Activated T-helper 2 cell treated with anti-CD3 and anti-CD28 coated beads, Interferon-gamma antibody, Interleukin-2, Interleukin-4, amounts not matched to agents 10 μg/mL and 5 μg/mL and 100 μg/mL, durations not matched to agents 14 hours and 24 hours and 36 hours (primary cell): ENCODE measurements at regions not wholly inside any gene's neighbourhood (a gene's known extent, or its start where the extent isn't known, plus 50 kb on each side); places are given as distances from the start of the nearest gene placed in this dataset.

Experiments used
- DNase-seq: peaks from one replicate; pipeline ENCODE4 v3.0.0; 2021; ENCODE audit warnings: low spot score
- H3K27ac Mint-ChIP-seq: one replicate; pipeline ENCODE4 v1.8.0; 2021; ENCODE audit warnings: mixed read lengths
- H3K27me3 Mint-ChIP-seq: one replicate; pipeline ENCODE4 v1.8.0; 2021; ENCODE audit warnings: low read depth, mixed read lengths
- H3K36me3 Mint-ChIP-seq: one replicate; pipeline ENCODE4 v1.8.0; 2021; ENCODE audit warnings: low read depth, mixed read lengths
- H3K4me1 Mint-ChIP-seq: one replicate; pipeline ENCODE4 v1.8.0; 2021; ENCODE audit warnings: low read depth, mixed read lengths
- H3K4me3 Mint-ChIP-seq: one replicate; pipeline ENCODE4 v1.8.0; 2021; ENCODE audit warnings: low read depth, mild to moderate bottlenecking, moderate library complexity, mixed read lengths
- H3K9me3 Mint-ChIP-seq: one replicate; pipeline ENCODE4 v1.8.0; 2021; ENCODE audit warnings: mixed read lengths
- intact Hi-C: fragments of 100-400 bp; cut with micrococcal nuclease; formaldehyde crosslinking; loops from one replicate; pipeline ENCODE4 v1.15.1; 2023

DNA sequence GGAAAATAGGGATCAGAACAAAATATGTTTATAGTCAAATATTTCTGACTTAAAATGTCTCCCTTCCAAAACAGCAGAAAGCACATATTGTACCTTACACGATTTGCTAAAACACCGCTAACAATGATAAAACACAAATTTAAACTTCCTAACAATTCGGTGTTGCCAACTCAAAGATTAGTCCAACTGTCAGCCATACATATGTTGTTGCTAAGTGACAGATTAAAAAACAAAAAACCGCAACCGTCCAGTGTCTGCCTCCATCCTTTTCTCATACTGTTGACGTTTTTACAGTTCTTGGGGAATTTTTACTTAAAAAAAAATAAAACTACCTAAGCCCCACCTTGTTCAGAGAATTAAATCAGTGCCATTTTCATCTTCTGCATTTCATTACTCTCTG lies 118.0 kb downstream of the RAB11FIP2 start:
- Mint-ChIP-seq H3K9me3 (no peaks in the 10 kb centered on the region), H3K27ac (no peak overlapping the region), H3K4me1 (no peaks in the 10 kb centered on the region), H3K36me3 (no peaks in the 10 kb centered on the region), H3K27me3 (no peaks in the 10 kb centered on the region), H3K4me3 (no peak overlapping the region)
- no peak for DNase-seq
- intact Hi-C loops = no loop called here

DNA sequence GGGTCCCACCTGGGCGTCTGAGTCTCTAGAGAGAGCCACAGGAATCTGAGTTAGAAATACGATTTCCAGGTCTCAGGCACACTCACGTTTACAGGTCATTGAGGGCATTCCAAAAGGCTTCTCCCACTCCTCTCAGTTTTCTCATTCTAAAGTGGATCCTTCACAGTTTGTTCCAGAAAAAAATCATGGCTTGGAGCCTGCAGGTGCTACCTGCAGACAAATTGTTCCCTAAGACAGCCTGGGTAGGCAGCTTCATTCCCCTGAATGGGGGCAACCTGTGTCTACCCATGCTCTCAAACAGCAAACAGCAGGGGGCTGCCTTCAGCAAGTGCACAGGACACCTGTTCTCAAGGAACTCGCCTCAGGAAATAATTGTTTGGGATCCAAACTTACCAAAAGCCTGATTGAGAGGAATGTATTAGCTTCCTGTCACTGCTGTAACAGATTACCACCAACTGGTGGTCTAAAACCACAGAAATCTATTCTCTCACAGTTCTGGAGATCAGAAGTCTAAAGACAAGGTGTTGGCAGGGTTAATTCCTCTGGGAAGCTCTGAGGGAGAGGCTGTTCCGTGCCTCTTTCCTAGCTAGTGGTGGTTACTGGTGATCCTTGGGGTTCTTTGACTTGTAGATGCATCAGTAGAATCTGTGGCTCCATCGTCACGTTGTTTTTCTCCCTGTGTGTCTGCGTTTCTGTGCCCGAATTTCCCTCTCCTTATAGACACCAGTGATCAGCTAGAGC lies 117.2 kb downstream of the RAB11FIP2 start:
- H3K9me3 Mint-ChIP-seq = no peaks in the 10 kb centered on the region

DNA sequence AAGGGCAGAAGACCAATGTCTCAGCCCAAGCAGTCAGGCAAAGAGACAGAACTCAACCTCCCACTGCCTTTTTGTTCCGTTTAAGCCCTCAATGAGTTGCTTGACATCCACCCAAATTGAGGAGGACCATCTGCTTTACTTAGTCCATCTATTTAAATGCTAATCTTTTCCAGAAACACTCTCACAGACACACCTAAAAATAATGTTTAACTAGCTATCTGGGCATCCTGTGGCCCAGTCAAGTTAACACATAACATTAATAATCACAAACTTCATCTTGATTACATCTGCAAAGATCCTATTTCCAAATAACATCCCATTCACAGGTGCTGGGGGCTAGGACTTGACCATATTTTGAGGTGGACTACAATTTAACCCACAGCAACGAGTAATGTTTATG lies 115.7 kb downstream of the RAB11FIP2 start:
- intact Hi-C loops = no loop called here
- DNase-seq = no peak
- Mint-ChIP-seq H3K27ac (no peak overlapping the region), H3K4me3 (no peak overlapping the region), H3K36me3 (no peaks in the 10 kb centered on the region), H3K4me1 (no peaks in the 10 kb centered on the region), H3K27me3 (no peaks in the 10 kb centered on the region), H3K9me3 (no peaks in the 10 kb centered on the region)

More for the DNA sequence above, 117.2 kb downstream of the RAB11FIP2 start:
- intact Hi-C loops = no loop called here
- H3K36me3 Mint-ChIP-seq = no peaks in the 10 kb centered on the region
- DNase-seq = no peak
- H3K27ac Mint-ChIP-seq = no peak overlapping the region
- no peak overlapping the region for H3K4me3 Mint-ChIP-seq
- H3K4me1 Mint-ChIP-seq = no peaks in the 10 kb centered on the region
- no peaks in the 10 kb centered on the region for H3K27me3 Mint-ChIP-seq

DNA sequence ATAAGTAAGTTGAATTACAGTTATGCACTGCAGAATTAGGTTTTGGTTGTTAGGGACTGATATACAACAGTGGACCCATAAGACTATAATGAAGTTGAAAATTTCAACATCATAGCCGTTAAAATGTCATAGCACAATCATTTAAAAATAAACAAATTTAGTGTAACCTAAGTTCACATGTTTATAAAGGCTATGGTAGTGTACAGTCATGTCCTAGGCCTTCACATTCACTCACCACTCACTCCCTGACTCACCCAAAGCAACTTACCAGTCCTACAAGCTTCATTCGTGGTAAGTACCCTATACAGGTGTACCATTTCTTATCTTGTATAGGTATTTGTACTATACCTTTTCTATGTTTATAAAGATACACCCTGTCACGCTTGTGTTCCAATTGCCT lies 113.7 kb downstream of the RAB11FIP2 start:
- DNase-seq = no peak
- no peaks in the 10 kb centered on the region for H3K27me3 Mint-ChIP-seq
- no peak overlapping the region for H3K27ac Mint-ChIP-seq
- H3K36me3 Mint-ChIP-seq = no peaks in the 10 kb centered on the region
- H3K9me3 Mint-ChIP-seq = no peaks in the 10 kb centered on the region
- no peak overlapping the region for H3K4me3 Mint-ChIP-seq
- H3K4me1 Mint-ChIP-seq = no peaks in the 10 kb centered on the region
- intact Hi-C loops = no loop called here

DNA sequence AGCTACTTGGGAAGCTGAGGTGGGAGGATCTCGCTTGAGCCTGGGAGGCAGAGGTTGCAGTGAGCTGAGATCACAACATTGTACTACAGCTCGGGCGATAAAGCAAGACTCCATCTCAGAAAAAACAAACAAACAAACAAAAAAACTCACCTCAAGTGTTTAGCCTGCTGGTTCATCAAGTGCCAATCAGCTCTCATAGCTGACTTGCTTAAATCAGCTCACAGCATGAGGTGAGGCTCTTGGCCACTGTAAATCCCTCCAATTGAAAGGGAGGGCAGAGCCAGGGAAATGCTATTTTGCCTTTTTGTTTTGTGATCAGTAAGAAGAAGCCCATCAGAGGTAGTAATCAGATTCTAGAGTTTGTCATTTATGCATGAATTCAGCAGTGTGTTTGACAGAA lies 112.3 kb downstream of the RAB11FIP2 start:
- Mint-ChIP-seq H3K4me3 (no peak overlapping the region), H3K36me3 (no peaks in the 10 kb centered on the region), H3K4me1 (peaks cover 2% of the 10 kb centered on the region), H3K27me3 (no peaks in the 10 kb centered on the region), H3K27ac (no peak overlapping the region), H3K9me3 (no peaks in the 10 kb centered on the region)
- intact Hi-C loops = no loop called here
- no peak for DNase-seq

DNA sequence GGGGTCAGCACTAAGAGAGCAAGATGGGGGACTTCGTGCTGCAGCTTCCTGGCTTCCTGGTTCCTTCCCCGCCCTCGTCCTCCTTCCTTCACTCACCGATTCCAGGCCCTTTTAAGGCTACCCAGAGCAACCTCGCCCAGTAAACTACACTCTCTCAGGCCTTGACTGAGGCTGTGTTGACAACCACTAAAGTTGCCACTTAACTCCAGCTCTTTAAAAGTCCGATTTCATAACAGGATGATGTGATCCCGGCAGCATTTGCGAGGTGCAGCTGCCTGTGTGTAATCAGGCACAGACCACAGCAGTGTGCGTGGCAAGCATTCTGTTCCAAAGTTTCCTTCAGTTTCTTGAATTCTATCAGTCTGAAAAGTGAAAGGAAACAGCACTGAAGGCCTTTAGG lies 110.6 kb downstream of the RAB11FIP2 start:
- H3K27me3 Mint-ChIP-seq = no peaks in the 10 kb centered on the region
- intact Hi-C loops = no loop called here
- H3K36me3 Mint-ChIP-seq = no peaks in the 10 kb centered on the region
- DNase-seq = no peak
- H3K9me3 Mint-ChIP-seq = no peaks in the 10 kb centered on the region
- no peak overlapping the region for H3K27ac Mint-ChIP-seq
- H3K4me1 Mint-ChIP-seq = peaks cover 2% of the 10 kb centered on the region
- no peak overlapping the region for H3K4me3 Mint-ChIP-seq

DNA sequence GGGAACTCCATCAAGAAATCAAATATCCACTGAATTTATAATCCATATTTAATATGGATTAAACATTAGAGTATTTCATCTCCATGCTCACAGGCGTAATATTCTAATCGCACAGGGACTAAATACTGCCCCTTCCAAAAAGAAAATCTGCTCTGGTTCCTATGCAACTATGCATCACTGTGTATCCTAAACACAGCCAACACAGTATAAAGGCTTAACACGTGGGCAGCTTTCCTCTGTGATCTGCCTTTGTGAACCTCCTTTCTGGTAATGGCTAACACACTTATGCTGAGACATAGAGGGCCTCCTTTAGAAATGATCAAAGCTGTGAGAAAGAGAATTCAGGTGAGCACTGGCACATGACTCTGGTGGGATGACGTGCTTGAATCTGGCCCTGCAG lies 110.2 kb downstream of the RAB11FIP2 start:
- H3K9me3 Mint-ChIP-seq = no peaks in the 10 kb centered on the region
- intact Hi-C loops = no loop called here
- H3K4me1 Mint-ChIP-seq = peaks cover 2% of the 10 kb centered on the region
- no peak for DNase-seq
- no peak overlapping the region for H3K4me3 Mint-ChIP-seq
- no peaks in the 10 kb centered on the region for H3K27me3 Mint-ChIP-seq
- no peaks in the 10 kb centered on the region for H3K36me3 Mint-ChIP-seq
- no peak overlapping the region for H3K27ac Mint-ChIP-seq

DNA sequence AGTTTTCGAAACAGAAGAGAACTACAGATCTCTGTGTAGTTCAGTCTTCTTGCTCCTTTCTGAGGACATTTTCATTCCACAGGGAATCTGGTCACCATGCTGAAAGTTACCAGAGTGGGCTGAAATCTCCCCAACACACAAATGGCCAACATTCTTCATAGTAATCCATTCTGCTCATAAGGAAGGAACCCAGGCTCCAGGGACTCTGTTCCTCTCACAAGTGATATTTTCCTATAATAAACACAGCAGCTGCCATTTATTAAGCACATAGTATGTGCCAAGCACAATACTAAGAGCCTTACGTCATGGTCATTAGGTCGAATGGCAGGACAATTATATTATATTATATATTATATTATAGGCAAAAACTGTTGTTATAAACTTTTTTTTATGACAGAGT lies 109.8 kb downstream of the RAB11FIP2 start:
- no peak overlapping the region for H3K4me3 Mint-ChIP-seq
- no peak for DNase-seq
- no peaks in the 10 kb centered on the region for H3K36me3 Mint-ChIP-seq
- no peak overlapping the region for H3K27ac Mint-ChIP-seq
- H3K4me1 Mint-ChIP-seq = peaks cover 2% of the 10 kb centered on the region
- intact Hi-C loops = no loop called here
- no peaks in the 10 kb centered on the region for H3K9me3 Mint-ChIP-seq
- no peaks in the 10 kb centered on the region for H3K27me3 Mint-ChIP-seq

DNA sequence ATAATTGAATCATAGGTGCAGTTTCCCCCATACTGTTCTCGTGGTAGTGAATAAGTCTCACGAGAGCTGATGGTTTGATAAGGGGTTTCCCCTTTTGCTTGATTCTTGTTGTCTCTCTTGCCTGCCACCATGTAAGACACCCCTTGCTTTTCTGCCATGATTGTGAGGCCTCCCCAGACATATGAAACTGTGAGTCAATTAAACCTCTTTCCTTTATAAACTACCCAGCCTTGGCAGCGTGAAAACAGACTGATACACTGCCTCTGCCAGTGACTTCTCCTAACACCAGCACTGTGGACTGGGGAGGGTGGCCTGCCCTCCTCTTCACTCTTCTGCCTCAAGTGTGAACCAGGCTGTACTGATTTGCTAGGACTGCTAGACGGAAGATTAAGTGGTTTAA lies 108.6 kb downstream of the RAB11FIP2 start:
- intact Hi-C loops = no loop called here
- Mint-ChIP-seq H3K27me3 (no peaks in the 10 kb centered on the region), H3K9me3 (no peaks in the 10 kb centered on the region), H3K27ac (no peak overlapping the region), H3K4me1 (peaks cover 2% of the 10 kb centered on the region), H3K36me3 (no peaks in the 10 kb centered on the region), H3K4me3 (no peak overlapping the region)
- DNase-seq = no peak

DNA sequence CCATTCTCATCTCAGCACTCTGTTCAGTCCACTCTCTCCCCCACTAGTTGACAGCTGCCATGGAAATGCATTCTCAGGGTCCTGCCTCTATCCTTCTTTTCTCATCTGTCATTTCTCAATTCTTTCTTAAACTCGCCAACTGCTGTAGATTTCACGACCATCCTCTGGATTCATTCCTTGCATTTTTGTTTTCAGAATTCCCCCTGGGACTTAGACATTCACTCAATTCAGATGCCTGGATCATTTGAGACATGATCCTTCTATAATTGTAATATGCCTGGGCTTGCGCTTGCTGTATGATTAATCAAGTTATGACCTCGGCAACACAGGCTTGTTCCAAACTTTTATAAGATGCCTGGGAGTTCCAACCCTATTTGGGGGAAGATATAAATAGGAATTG lies 104.5 kb downstream of the RAB11FIP2 start:
- peaks cover 2% of the 10 kb centered on the region for H3K4me1 Mint-ChIP-seq
- no peak for DNase-seq
- H3K27me3 Mint-ChIP-seq = no peaks in the 10 kb centered on the region
- H3K4me3 Mint-ChIP-seq = no peak overlapping the region
- H3K9me3 Mint-ChIP-seq = no peaks in the 10 kb centered on the region
- H3K27ac Mint-ChIP-seq = no peak overlapping the region
- H3K36me3 Mint-ChIP-seq = no peaks in the 10 kb centered on the region
- intact Hi-C loops = no loop called here

DNA sequence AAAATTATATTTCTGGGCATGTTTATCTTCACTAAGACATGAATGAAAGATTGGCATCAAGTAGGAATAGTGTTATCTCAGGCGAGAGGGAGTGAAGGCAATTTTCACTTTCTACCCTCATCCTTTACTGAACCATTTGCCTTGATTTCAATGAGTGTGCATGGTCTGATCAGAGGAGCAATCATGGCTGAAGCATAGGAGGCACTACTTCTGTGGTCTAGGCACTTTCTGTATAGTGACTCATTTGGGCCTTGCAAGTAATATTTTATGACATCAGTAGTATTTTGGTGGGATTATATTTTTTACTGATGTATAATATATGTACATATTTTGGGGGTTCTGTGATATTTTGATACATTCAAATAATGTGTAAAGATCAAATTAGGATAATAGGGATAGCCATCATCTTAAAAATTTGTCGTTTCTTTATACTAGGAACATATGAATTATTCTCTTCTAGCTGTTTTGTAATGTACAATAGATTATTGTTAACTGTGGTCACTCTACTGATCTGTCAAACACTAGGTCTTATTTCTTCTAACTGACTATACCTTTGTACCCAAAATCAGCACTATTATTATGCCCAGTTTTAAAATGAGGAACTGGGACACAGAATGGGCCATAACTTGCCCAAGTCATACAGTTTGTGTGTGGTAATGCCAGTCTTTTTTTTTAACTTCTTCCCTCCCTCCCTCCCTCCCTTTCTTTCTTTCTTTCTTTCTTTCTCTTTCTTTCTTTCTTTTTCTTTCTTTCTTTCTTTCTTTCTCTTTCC lies 101.9 kb downstream of the RAB11FIP2 start:
- intact Hi-C loops = no loop called here
- Mint-ChIP-seq H3K4me3 (no peak overlapping the region), H3K36me3 (no peaks in the 10 kb centered on the region), H3K27me3 (no peaks in the 10 kb centered on the region), H3K27ac (no peak overlapping the region), H3K4me1 (no peaks in the 10 kb centered on the region), H3K9me3 (no peaks in the 10 kb centered on the region)
- no peak for DNase-seq

DNA sequence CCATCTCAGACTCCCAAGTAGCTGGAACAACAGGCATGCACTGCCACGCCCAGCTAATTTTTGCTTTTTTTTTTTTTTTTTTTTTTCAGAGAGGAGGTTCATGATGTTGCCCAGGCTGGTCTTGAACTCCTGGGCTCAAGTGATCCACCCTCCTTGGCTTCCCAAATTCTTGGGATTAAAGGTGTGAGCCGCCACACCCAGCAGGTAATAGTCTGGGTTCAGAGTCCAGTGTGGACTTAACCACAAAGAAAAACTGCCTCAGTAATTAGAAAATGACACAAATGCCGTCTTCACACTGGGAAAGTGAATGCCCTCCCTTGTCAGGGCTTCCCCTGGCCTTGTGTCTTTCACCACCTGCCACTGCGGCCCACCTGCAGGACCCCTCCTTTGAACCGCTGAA lies 101.1 kb downstream of the RAB11FIP2 start:
- no peak for DNase-seq
- Mint-ChIP-seq H3K36me3 (no peaks in the 10 kb centered on the region), H3K4me1 (no peaks in the 10 kb centered on the region), H3K27me3 (no peaks in the 10 kb centered on the region), H3K9me3 (no peaks in the 10 kb centered on the region), H3K27ac (no peak overlapping the region), H3K4me3 (no peak overlapping the region)
- intact Hi-C loops = no loop called here

DNA sequence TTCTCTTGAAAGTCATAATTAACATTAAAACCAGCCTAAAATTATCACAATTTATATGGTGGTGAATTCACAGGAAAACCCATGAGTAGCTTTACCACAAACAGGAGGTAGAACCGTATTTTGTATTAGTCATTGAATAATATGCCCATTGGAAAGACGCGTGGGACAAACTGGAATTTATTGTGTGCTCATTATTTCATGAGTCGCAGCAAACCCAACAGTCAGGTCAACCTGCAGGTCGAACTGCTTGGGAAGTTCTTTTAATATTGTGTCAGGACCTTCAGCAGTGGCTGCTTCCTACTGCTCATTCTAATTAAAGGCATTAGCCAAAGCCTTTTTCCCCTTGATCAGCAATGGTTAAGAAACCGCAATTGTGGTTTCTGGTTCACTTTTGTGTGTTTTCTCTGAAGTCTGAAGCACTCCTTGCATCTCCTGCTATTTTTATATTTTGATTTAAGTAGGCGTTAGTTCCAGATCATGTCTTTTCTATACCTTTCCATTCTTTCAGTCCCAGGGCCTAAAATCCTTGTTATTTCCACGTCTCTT lies 100.1 kb downstream of the RAB11FIP2 start:
- H3K27me3 Mint-ChIP-seq = no peaks in the 10 kb centered on the region
- DNase-seq = no peak
- no peaks in the 10 kb centered on the region for H3K36me3 Mint-ChIP-seq
- no peak overlapping the region for H3K4me3 Mint-ChIP-seq
- H3K4me1 Mint-ChIP-seq = no peaks in the 10 kb centered on the region
- no peak overlapping the region for H3K27ac Mint-ChIP-seq
- intact Hi-C loops = no loop called here
- H3K9me3 Mint-ChIP-seq = no peaks in the 10 kb centered on the region
